Tibial nerve (tissue), 4 donors: ENCODE measurements at regions not wholly inside any gene's neighbourhood (a gene's known extent, or its start where the extent isn't known, plus 50 kb on each side); places are given as distances from the start of the nearest gene placed in this dataset.

Source experiments
- EP300 ChIP-seq, 2 donors: sonication (generic); formaldehyde crosslinking; IDR thresholded peaks; one replicate each; pipeline ENCODE4 v1.6.1; 2017; ENCODE audit warnings: antibody characterized with exemption in 2 of 2, mild to moderate bottlenecking in 1 of 2
- POLR2A ChIP-seq, 2 donors: fragments of 450-650 bp; IDR thresholded peaks; one replicate each; pipeline ENCODE4 v1.6.1; 2017; ENCODE audit warnings: antibody characterized with exemption in 2 of 2, mild to moderate bottlenecking in 2 of 2, moderate library complexity in 2 of 2
- TF ChIP-seq, protein P1 (sequence below), 5 experiments: fragments of 200-600 bp in 3 of 5; fragments of 450-650 bp in 2 of 5; sonication (generic) in 3 of 5; IDR thresholded peaks; one replicate each; pipeline ENCODE4 v1.5.1; 2016 to 2019; ENCODE audit warnings: antibody characterized with exemption in 5 of 5, mild to moderate bottlenecking in 3 of 5, moderate library complexity in 2 of 5

DNA sequence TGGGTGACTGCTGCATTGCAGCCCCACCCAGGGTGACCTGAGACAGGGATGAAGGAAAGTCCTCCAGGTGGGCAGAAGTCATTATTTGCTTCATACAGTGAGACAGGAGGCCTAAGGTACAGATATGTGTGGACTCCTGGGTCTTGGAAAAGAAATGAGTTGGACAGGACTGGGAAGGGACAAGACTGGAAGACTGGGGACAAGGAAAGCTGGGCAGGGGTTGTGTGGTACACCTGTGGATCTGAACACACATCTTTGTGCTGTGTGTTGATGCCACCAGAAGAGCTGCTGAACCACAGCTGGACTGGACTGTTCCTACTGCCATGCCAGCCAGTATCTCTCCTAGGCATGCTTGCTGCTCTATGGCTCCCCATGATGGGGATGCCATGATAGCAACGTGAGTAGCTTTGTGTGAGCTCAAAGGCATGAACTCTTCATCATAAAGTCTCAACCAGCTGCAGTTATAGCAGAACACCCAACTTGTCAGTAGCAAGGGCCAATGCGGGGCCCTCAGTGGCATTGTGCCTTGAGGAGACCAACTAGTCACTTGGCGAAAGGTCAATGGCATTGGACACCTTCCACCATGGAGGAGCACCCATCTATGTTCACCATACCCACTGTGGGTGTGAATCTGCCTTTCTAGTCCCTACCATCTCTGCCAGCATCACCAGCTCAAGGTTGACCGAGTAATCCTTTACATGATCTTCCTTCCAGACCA, 76.0 kb upstream of the GRB10 start:
- TF ChIP-seq, protein P1, sequence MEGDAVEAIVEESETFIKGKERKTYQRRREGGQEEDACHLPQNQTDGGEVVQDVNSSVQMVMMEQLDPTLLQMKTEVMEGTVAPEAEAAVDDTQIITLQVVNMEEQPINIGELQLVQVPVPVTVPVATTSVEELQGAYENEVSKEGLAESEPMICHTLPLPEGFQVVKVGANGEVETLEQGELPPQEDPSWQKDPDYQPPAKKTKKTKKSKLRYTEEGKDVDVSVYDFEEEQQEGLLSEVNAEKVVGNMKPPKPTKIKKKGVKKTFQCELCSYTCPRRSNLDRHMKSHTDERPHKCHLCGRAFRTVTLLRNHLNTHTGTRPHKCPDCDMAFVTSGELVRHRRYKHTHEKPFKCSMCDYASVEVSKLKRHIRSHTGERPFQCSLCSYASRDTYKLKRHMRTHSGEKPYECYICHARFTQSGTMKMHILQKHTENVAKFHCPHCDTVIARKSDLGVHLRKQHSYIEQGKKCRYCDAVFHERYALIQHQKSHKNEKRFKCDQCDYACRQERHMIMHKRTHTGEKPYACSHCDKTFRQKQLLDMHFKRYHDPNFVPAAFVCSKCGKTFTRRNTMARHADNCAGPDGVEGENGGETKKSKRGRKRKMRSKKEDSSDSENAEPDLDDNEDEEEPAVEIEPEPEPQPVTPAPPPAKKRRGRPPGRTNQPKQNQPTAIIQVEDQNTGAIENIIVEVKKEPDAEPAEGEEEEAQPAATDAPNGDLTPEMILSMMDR (IDR thresholded peaks at IDR 0.05) = no peak
- TF ChIP-seq POLR2A (IDR thresholded peaks at IDR 0.05) (no peak), EP300 (IDR thresholded peaks at IDR 0.05) (no peak)
